Naive thymus-derived CD4-positive, alpha-beta T cell (primary cell): ENCODE measurements at regions not wholly inside any gene's neighbourhood (a gene's known extent, or its start where the extent isn't known, plus 50 kb on each side); places are given as distances from the start of the nearest gene placed in this dataset.

Experiments used
- ATAC-seq: fragments of 150-1000 bp; cut with Tn5 transposase; 2 replicates; pipeline ENCODE4 v1.10.0; 2021; ENCODE audit warnings: mild to moderate bottlenecking, moderate library complexity
- CTCF ChIA-PET: fragments of 350-600 bp; sonication (Branson Sonifier 250); formaldehyde crosslinking; loops from one replicate; lab custom pipeline; 2021; ENCODE audit warnings: antibody characterized with exemption; lab: Charles Lee
- POLR2A ChIA-PET: fragments of 350-600 bp; sonication (Branson Sonifier 250); formaldehyde crosslinking; loops from one replicate; lab custom pipeline; 2021; ENCODE audit warnings: antibody characterized with exemption, inconsistent platforms; lab: Charles Lee
- DNase-seq, 9 donors: peaks; one replicate each; pipeline versions ENCODE4 v3.0.0 to v3.0.0-alpha.2; 2020 to 2022; ENCODE audit warnings: mixed read lengths in 1 of 9
- H3K27ac ChIP-seq: one replicate; pipeline ENCODE4 v1.7.0; 2013; ENCODE audit warnings: mild to moderate bottlenecking, low read depth, low read length, moderate library complexity
- H3K27me3 ChIP-seq, 2 donors: one replicate each; pipeline ENCODE4 v1.7.0; 2013; ENCODE audit warnings: low read length in 2 of 2, mild to moderate bottlenecking in 2 of 2, moderate library complexity in 2 of 2; ENCODE audit not compliant: control insufficient read depth in 2 of 2, insufficient read depth in 2 of 2
- H3K36me3 ChIP-seq, 3 experiments: 1 replicate in 2 of 3; 2 replicates in 1 of 3; pipeline ENCODE4 v1.7.0; 2013; ENCODE audit warnings: low read length in 3 of 3, mild to moderate bottlenecking in 3 of 3, moderate library complexity in 1 of 3; ENCODE audit not compliant: insufficient read depth in 3 of 3, control insufficient read depth in 2 of 3
- H3K4me1 ChIP-seq, 2 donors: one replicate each; pipeline ENCODE4 v1.7.0; 2013; ENCODE audit warnings: low read length in 2 of 2, mild to moderate bottlenecking in 2 of 2, moderate library complexity in 1 of 2; ENCODE audit not compliant: control insufficient read depth in 2 of 2, insufficient read depth in 2 of 2
- H3K4me3 ChIP-seq: 2 replicates; pipeline ENCODE4 v1.7.0; 2013; ENCODE audit warnings: mild to moderate bottlenecking, low read length
- H3K9me3 ChIP-seq, 3 experiments: 1 replicate in 2 of 3; 2 replicates in 1 of 3; pipeline ENCODE4 v1.7.0; 2013; ENCODE audit warnings: low read length in 3 of 3; ENCODE audit not compliant: control insufficient read depth in 2 of 3
- H3K27ac Mint-ChIP-seq, 9 donors: one replicate each; pipeline ENCODE4 v1.8.0; 2020 to 2022; ENCODE audit warnings: mixed read lengths in 9 of 9, mild to moderate bottlenecking in 8 of 9, moderate library complexity in 5 of 9, inconsistent platforms in 2 of 9
- H3K27me3 Mint-ChIP-seq, 5 donors: one replicate each; pipeline ENCODE4 v1.8.0; 2021 to 2022; ENCODE audit warnings: mixed read lengths in 5 of 5, mild to moderate bottlenecking in 1 of 5
- H3K36me3 Mint-ChIP-seq, 5 donors: one replicate each; pipeline ENCODE4 v1.8.0; 2020 to 2022; ENCODE audit warnings: mixed read lengths in 5 of 5, mild to moderate bottlenecking in 3 of 5, inconsistent platforms in 1 of 5
- H3K4me1 Mint-ChIP-seq, 7 donors: one replicate each; pipeline ENCODE4 v1.8.0; 2020 to 2022; ENCODE audit warnings: mixed read lengths in 7 of 7, mild to moderate bottlenecking in 3 of 7, inconsistent platforms in 1 of 7
- H3K4me3 Mint-ChIP-seq, 10 donors: one replicate each; pipeline ENCODE4 v1.8.0; 2020 to 2022; ENCODE audit warnings: mild to moderate bottlenecking in 10 of 10, mixed read lengths in 10 of 10, moderate library complexity in 6 of 10, inconsistent platforms in 2 of 10
- H3K9me3 Mint-ChIP-seq, 11 donors: one replicate each; pipeline ENCODE4 v1.8.0; 2020 to 2022; ENCODE audit warnings: mixed read lengths in 11 of 11, mild to moderate bottlenecking in 4 of 11, inconsistent platforms in 1 of 11, moderate library complexity in 1 of 11
- intact Hi-C, 2 donors: fragments of 100-400 bp; cut with micrococcal nuclease; formaldehyde crosslinking; loops; one replicate each; pipeline ENCODE4 v1.15.1; 2023

DNA sequence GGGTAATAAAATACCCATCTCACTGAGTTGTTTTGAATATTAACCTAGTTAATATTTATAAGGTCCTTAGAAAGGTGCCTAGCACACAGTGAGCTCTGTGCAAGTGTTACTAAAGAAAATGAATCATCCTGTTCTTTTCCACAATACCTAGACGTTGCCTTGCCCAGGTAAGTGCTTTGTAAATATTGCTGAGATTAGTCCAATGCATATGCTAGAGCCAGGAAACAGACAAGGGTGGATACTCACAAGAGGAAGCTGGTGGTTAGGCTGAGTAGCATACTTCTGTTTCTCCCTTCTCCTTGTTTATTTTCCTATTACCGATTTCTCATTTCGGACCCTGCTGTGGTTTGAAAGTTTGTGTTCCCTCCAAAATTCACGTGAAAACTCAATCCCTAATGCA lies 58.1 kb upstream of the BARX2 start:
- ChIA-PET POLR2A (interaction anchor here (0.7 kb wide), 1 partner anchor 608 kb away, joined by 4 read pairs; no protein-coding TSS in a partner anchor), CTCF (interaction anchor here (0.6 to 0.9 kb wide), 2 partner anchors 12 to 200 kb away, joined by 3 read pairs; no protein-coding TSS in a partner anchor)
- peaks cover 0 to 13% (median 3%) of the 10 kb centered on the region in 5 donors for H3K27me3 Mint-ChIP-seq
- H3K4me1 Mint-ChIP-seq: peaks cover 0 to 11% (median 4%) of the 10 kb centered on the region in 7 donors
- no peak for ATAC-seq
- no peak for DNase-seq
- peak overlapping the region in 1 of 9 donors; percentile 4 for H3K27ac Mint-ChIP-seq
- intact Hi-C loops: no loop called here
- H3K36me3 Mint-ChIP-seq: no peaks in the 10 kb centered on the region
- no peak overlapping the region for H3K4me3 Mint-ChIP-seq
- Histone ChIP-seq H3K27me3 (no peaks in the 10 kb centered on the region), H3K36me3 (no peaks in the 10 kb centered on the region), H3K9me3 (no peaks in the 10 kb centered on the region), H3K4me3 (no peak overlapping the region), H3K4me1 (no peaks in the 10 kb centered on the region), H3K27ac (no peak overlapping the region)
- no peaks in the 10 kb centered on the region for H3K9me3 Mint-ChIP-seq

DNA sequence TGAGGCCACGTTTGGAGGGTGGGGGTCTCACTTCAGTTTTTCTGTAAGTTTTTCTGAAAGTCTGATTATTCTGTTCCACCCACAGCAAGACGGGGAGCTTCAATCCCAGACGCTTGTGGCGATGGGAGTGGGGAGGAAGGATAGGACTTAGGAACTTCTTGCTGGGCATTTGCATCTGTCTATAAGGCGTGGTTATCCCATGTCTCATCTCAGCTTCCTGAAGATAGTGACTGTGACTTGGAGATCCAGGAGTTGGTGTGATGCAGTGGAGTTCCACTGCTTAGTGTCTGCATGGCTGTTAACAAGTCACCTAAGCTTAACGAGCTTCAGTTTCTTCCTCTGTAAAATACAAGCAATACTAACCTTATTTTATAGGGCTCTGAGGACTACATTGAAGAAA lies 58.9 kb upstream of the BARX2 start:
- Histone ChIP-seq H3K4me1 (no peaks in the 10 kb centered on the region), H3K36me3 (no peaks in the 10 kb centered on the region), H3K4me3 (no peak overlapping the region), H3K27ac (no peak overlapping the region), H3K27me3 (no peaks in the 10 kb centered on the region), H3K9me3 (no peaks in the 10 kb centered on the region)
- CTCF ChIA-PET: interaction anchor here (0.8 to 0.9 kb wide), 2 partner anchors 11 to 15 kb away, joined by 3 read pairs; no protein-coding TSS in a partner anchor
- no peaks in the 10 kb centered on the region for H3K9me3 Mint-ChIP-seq
- ATAC-seq (no peak), DNase-seq (no peak)
- POLR2A ChIA-PET: interaction anchor here (0.7 kb wide), 1 partner anchor 607 kb away, joined by 4 read pairs; no protein-coding TSS in a partner anchor
- H3K27me3 Mint-ChIP-seq: peaks cover 0 to 11% (median 0%) of the 10 kb centered on the region in 5 donors
- H3K4me3 Mint-ChIP-seq: no peak overlapping the region
- peaks cover 0 to 11% (median 4%) of the 10 kb centered on the region in 7 donors for H3K4me1 Mint-ChIP-seq
- H3K36me3 Mint-ChIP-seq: no peaks in the 10 kb centered on the region
- H3K27ac Mint-ChIP-seq: no peak overlapping the region
- intact Hi-C loops: no loop called here

DNA sequence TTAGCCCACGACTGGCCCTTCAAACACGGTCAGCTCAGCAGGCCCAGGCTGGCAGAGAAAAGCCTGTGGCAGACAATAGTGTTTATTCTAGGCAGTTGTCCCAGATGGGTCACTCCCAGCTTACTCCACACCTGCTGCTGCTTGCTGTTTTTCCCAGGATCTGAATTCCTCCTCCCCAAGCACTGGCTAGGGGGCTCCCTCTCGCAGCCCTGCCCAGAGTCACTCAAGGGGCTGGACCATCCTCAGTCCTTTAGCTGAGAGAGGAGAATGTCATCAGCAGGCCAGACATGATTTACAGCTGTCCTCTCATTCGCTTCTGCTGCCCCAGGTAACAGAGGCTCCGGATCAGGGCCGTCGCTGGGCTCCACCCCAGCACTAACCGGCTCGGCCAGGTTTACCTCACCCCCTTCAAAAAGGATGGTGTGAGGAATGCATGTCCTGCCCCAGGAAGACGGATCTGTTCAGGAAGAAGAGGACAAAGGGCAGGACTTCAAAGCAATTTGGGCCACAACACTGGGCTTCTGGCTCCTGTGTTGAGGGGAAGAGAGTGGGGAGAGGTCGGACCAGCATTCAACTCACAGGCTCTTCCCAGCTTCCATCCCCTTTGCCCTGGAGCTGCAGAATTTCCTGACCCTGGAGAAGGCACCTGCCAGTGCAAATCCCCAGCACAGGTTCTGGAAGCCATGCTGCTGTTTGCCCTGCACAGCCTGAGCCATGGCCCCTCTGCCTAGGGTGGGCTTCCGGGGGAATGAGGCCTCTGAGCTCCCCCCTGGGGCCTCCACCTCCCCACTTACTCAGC lies 59.7 kb upstream of the BARX2 start:
- H3K4me1 ChIP-seq: no peaks in the 10 kb centered on the region
- H3K36me3 ChIP-seq: no peaks in the 10 kb centered on the region
- no peaks in the 10 kb centered on the region for H3K27me3 ChIP-seq
- no peak for DNase-seq
- CTCF ChIA-PET: interaction anchor here (0.9 kb wide), 1 partner anchor 13 kb away, joined by 3 read pairs; no protein-coding TSS in a partner anchor
- Mint-ChIP-seq H3K36me3 (no peaks in the 10 kb centered on the region), H3K4me3 (no peak overlapping the region), H3K4me1 (peaks cover 0 to 11% (median 4%) of the 10 kb centered on the region in 7 donors), H3K9me3 (no peaks in the 10 kb centered on the region), H3K27ac (no peak overlapping the region), H3K27me3 (peaks cover 0 to 8% (median 0%) of the 10 kb centered on the region in 5 donors)
- H3K9me3 ChIP-seq: no peaks in the 10 kb centered on the region
- H3K4me3 ChIP-seq: no peak overlapping the region
- ATAC-seq: no peak
- H3K27ac ChIP-seq: no peak overlapping the region
- intact Hi-C loops: no loop called here
- POLR2A ChIA-PET: no interaction called here

DNA sequence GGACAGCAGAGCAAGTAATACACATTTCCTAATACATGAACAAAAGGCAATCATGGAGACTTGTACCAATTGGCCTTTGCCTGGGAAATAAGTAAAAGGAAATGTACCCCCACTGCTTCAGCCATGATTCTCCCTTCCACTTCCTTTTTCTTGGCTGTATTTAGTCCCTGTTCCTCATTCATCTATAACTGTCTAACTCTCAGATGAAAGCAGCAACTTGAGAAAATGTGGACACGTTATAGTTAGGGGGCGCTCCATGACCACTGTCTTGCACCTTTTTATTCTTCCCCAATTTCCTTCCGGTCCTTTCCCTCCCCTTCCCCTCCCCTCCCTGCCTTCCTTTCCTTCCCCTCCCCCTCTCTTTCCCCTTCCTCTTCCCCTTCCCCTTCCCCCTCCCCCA lies 61.3 kb upstream of the BARX2 start:
- Mint-ChIP-seq H3K27me3 (peaks cover 0 to 4% (median 0%) of the 10 kb centered on the region in 5 donors), H3K4me3 (no peak overlapping the region), H3K9me3 (peaks cover 0 to 3% (median 0%) of the 10 kb centered on the region in 11 donors), H3K36me3 (no peaks in the 10 kb centered on the region), H3K27ac (peak overlapping the region in 1 of 9 donors; percentile 55), H3K4me1 (peaks cover 0 to 11% (median 4%) of the 10 kb centered on the region in 7 donors)
- H3K4me1 ChIP-seq: no peaks in the 10 kb centered on the region
- no peaks in the 10 kb centered on the region for H3K27me3 ChIP-seq
- no peak overlapping the region for H3K27ac ChIP-seq
- ATAC-seq: peak; percentile 40
- H3K9me3 ChIP-seq: no peaks in the 10 kb centered on the region
- no peak for DNase-seq
- no peak overlapping the region for H3K4me3 ChIP-seq
- ChIA-PET CTCF (no interaction called here), POLR2A (no interaction called here)
- H3K36me3 ChIP-seq: no peaks in the 10 kb centered on the region
- intact Hi-C loops: no loop called here

- Mint-ChIP-seq H3K9me3 (peaks cover 0 to 3% (median 0%) of the 10 kb centered on the region in 11 donors), H3K4me3 (no peak overlapping the region), H3K4me1 (peaks cover 0 to 11% (median 4%) of the 10 kb centered on the region in 7 donors), H3K36me3 (no peaks in the 10 kb centered on the region), H3K27ac (no peak overlapping the region), H3K27me3 (peaks cover 0 to 6% (median 1%) of the 10 kb centered on the region in 5 donors)
- Histone ChIP-seq H3K4me3 (no peak overlapping the region), H3K9me3 (no peaks in the 10 kb centered on the region), H3K36me3 (no peaks in the 10 kb centered on the region), H3K4me1 (no peaks in the 10 kb centered on the region), H3K27me3 (no peaks in the 10 kb centered on the region), H3K27ac (no peak overlapping the region)
- DNase-seq (no peak), ATAC-seq (no peak)
- ChIA-PET POLR2A (no interaction called here), CTCF (no interaction called here)
- intact Hi-C loops: no loop called here
Observed at GRCh38 chr11:129313541-129314297, 61.9 kb upstream of the BARX2 start.

GRCh38 chr11:129312730-129313503 lies 62.7 kb upstream of the BARX2 start:
- Histone ChIP-seq H3K4me3 (no peak overlapping the region), H3K27ac (no peak overlapping the region), H3K27me3 (no peaks in the 10 kb centered on the region), H3K4me1 (no peaks in the 10 kb centered on the region), H3K9me3 (no peaks in the 10 kb centered on the region), H3K36me3 (no peaks in the 10 kb centered on the region)
- Mint-ChIP-seq H3K9me3 (peaks cover 0 to 4% (median 0%) of the 10 kb centered on the region in 11 donors), H3K4me3 (no peak overlapping the region), H3K27me3 (peaks cover 0 to 12% (median 4%) of the 10 kb centered on the region in 5 donors), H3K27ac (no peak overlapping the region), H3K36me3 (peaks cover 0 to 5% (median 0%) of the 10 kb centered on the region in 5 donors), H3K4me1 (peaks cover 0 to 5% (median 4%) of the 10 kb centered on the region in 7 donors)
- ATAC-seq: no peak
- ChIA-PET CTCF (no interaction called here), POLR2A (no interaction called here)
- DNase-seq: no peak
- intact Hi-C loops: no loop called here
